HFFc6 (cell line): ENCODE measurements at regions not wholly inside any gene's neighbourhood (a gene's known extent, or its start where the extent isn't known, plus 50 kb on each side); places are given as distances from the start of the nearest gene placed in this dataset.

Experiments
- DNase-seq: peaks from one replicate; pipeline ENCODE4 v3.0.0-alpha.2; 2018
- H3K27ac Mint-ChIP-seq: 2 replicates; pipeline ENCODE4 v1.8.0; 2020; ENCODE audit warnings: mild to moderate bottlenecking, mixed read lengths
- H3K27me3 Mint-ChIP-seq: 2 replicates; pipeline ENCODE4 v1.8.0; 2021; ENCODE audit warnings: mild to moderate bottlenecking, moderate library complexity, mixed read lengths; ENCODE audit not compliant: insufficient read depth
- H3K36me3 Mint-ChIP-seq: 2 replicates; pipeline ENCODE4 v1.8.0; 2021; ENCODE audit warnings: low read depth, mixed read lengths
- H3K4me1 Mint-ChIP-seq: 2 replicates; pipeline ENCODE4 v1.8.0; 2020; ENCODE audit warnings: low read depth, mixed read lengths
- H3K4me3 Mint-ChIP-seq: 2 replicates; pipeline ENCODE4 v1.8.0; 2020; ENCODE audit warnings: mild to moderate bottlenecking, moderate library complexity, mixed read lengths
- H3K9me3 Mint-ChIP-seq: 2 replicates; pipeline ENCODE4 v1.8.0; 2020; ENCODE audit warnings: mild to moderate bottlenecking, mixed read lengths
- TF ChIP-seq, protein P1 (sequence below): fragments of 200-600 bp; sonication (generic); IDR thresholded peaks from 2 replicates; pipeline ENCODE4 v1.5.0; 2021; ENCODE audit warnings: antibody characterized with exemption, mild to moderate bottlenecking

DNA sequence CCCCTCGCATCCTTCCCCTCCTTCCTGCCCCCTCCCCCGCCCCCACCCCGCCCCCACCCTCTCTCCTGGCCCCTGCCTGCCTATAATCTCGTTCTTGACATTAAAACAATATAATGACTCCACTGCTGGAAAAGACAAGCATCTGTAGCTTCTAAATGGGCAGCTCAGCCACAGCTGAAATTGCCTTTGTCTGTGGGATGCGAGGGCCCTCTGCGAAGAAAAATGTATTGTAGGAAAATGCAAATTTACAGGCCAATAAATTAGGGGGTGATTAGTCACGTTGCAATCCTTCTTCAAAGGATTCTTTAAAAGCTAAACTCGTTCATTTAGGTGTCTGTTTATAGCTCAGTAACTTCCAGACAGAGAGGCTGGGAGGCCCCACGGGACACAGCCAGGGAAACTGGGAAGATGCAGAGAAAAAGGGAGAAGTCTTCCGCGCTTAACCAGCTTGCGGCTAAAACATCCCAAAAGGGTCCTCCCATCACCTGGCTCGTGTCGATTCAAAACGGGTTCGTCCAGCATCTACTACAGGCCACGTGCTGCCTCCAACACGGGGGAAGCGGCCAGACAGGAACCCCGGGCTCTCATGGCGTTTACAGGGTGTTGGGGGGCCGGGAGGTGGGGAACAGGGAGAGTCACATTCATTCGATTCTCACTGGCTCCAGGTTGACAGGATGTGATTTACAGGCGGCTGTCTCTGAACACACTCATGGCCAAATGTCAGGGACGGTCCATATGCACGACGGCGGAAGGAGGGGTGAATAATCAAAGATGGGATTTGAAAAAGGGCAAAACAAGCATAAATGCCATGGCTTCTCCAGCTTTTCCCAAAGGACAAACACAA is 100.5 kb upstream of the ZBTB40 start:
- Mint-ChIP-seq H3K9me3 (no peaks in the 10 kb centered on the region), H3K27ac (no peak overlapping the region), H3K4me1 (no peaks in the 10 kb centered on the region), H3K36me3 (no peaks in the 10 kb centered on the region), H3K27me3 (peaks cover 42% of the 10 kb centered on the region), H3K4me3 (no peak overlapping the region)
- DNase-seq: no peak
- TF ChIP-seq, protein P1, sequence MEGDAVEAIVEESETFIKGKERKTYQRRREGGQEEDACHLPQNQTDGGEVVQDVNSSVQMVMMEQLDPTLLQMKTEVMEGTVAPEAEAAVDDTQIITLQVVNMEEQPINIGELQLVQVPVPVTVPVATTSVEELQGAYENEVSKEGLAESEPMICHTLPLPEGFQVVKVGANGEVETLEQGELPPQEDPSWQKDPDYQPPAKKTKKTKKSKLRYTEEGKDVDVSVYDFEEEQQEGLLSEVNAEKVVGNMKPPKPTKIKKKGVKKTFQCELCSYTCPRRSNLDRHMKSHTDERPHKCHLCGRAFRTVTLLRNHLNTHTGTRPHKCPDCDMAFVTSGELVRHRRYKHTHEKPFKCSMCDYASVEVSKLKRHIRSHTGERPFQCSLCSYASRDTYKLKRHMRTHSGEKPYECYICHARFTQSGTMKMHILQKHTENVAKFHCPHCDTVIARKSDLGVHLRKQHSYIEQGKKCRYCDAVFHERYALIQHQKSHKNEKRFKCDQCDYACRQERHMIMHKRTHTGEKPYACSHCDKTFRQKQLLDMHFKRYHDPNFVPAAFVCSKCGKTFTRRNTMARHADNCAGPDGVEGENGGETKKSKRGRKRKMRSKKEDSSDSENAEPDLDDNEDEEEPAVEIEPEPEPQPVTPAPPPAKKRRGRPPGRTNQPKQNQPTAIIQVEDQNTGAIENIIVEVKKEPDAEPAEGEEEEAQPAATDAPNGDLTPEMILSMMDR: no peak

GRCh38 chr1:22351768-22352080 is 99.9 kb upstream of the ZBTB40 start:
- Mint-ChIP-seq H3K27ac (no peak overlapping the region), H3K9me3 (no peaks in the 10 kb centered on the region), H3K27me3 (peaks cover 40% of the 10 kb centered on the region), H3K4me3 (no peak overlapping the region), H3K4me1 (no peaks in the 10 kb centered on the region), H3K36me3 (no peaks in the 10 kb centered on the region)
- DNase-seq: no peak
- TF ChIP-seq, protein P1: no peak

GRCh38 chr1:22352355-22352754 is 99.3 kb upstream of the ZBTB40 start:
- peaks cover 43% of the 10 kb centered on the region for H3K27me3 Mint-ChIP-seq
- H3K36me3 Mint-ChIP-seq: no peaks in the 10 kb centered on the region
- H3K9me3 Mint-ChIP-seq: no peaks in the 10 kb centered on the region
- no peak for DNase-seq
- no peak overlapping the region for H3K4me3 Mint-ChIP-seq
- H3K27ac Mint-ChIP-seq: no peak overlapping the region
- H3K4me1 Mint-ChIP-seq: no peaks in the 10 kb centered on the region
- TF ChIP-seq, protein P1: no peak

DNA sequence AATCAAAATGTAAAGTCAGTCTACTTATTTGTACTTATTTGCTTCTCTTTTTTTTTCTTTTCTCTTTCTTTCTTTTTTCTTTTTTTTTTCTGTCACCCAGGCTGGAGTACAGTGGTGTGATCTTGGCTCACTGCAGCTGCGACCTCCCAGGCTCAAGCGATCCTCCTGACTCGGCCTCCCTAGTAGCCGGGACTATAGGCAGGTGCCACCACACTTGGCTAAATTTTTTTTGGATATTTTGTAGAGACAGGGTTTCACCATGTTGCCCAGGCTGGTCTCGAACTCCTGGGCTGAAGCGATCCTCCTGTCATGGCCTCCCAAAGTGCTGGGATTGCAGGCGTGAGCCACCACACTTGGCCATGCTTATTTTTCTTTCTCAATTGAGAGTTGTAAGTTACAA is 98.8 kb upstream of the ZBTB40 start:
- no peaks in the 10 kb centered on the region for H3K4me1 Mint-ChIP-seq
- TF ChIP-seq, protein P1: no peak
- no peaks in the 10 kb centered on the region for H3K9me3 Mint-ChIP-seq
- no peak overlapping the region for H3K4me3 Mint-ChIP-seq
- H3K36me3 Mint-ChIP-seq: no peaks in the 10 kb centered on the region
- DNase-seq: no peak
- no peak overlapping the region for H3K27ac Mint-ChIP-seq
- peaks cover 41% of the 10 kb centered on the region for H3K27me3 Mint-ChIP-seq

- H3K4me3 Mint-ChIP-seq: no peak overlapping the region
- H3K27me3 Mint-ChIP-seq: peaks cover 44% of the 10 kb centered on the region
- TF ChIP-seq, protein P1: no peak
- H3K9me3 Mint-ChIP-seq: no peaks in the 10 kb centered on the region
- DNase-seq: no peak
- H3K27ac Mint-ChIP-seq: no peak overlapping the region
- H3K4me1 Mint-ChIP-seq: no peaks in the 10 kb centered on the region
- 0 out of 2 replicates have a peak, but pooled peaks cover 3% of the 10 kb centered on the region for H3K36me3 Mint-ChIP-seq
Measured at GRCh38 chr1:22359427-22359826, 92.2 kb upstream of the ZBTB40 start.
